Stimulated activated effector memory CD8-positive, alpha-beta T cell treated with anti-CD3 and anti-CD28 coated beads, Interleukin-12 subunit alpha, Interleukin-12 subunit beta, amount 100 ng/mL, for 72 hours (primary cell): ENCODE measurements at regions not wholly inside any gene's neighbourhood (a gene's known extent, or its start where the extent isn't known, plus 50 kb on each side); places are given as distances from the start of the nearest gene placed in this dataset.
"Not testable (repeated sequence)": the region's sequence is repeated elsewhere in the genome, so short reads cannot be mapped to it uniquely, and the experiment has no call there.

ENCODE experiments used
- ATAC-seq: fragments of 150-1000 bp; cut with Tn5 transposase; 2 replicates; pipeline ENCODE4 v1.10.0; 2021
- DNase-seq, 2 donors: peaks; one replicate each; pipeline ENCODE4 v3.0.0; 2021 to 2022; ENCODE audit warnings: low spot score in 2 of 2
- H3K27ac Mint-ChIP-seq: one replicate; pipeline ENCODE4 v1.8.0; 2022; ENCODE audit warnings: mild to moderate bottlenecking, mixed read lengths
- H3K36me3 Mint-ChIP-seq: one replicate; pipeline ENCODE4 v1.8.0; 2022; ENCODE audit warnings: mild to moderate bottlenecking, mixed read lengths
- H3K4me1 Mint-ChIP-seq: one replicate; pipeline ENCODE4 v1.8.0; 2022; ENCODE audit warnings: mixed read lengths
- H3K4me3 Mint-ChIP-seq: one replicate; pipeline ENCODE4 v1.8.0; 2022; ENCODE audit warnings: mild to moderate bottlenecking, mixed read lengths
- H3K9me3 Mint-ChIP-seq: one replicate; pipeline ENCODE4 v1.8.0; 2022; ENCODE audit warnings: mixed read lengths

DNA sequence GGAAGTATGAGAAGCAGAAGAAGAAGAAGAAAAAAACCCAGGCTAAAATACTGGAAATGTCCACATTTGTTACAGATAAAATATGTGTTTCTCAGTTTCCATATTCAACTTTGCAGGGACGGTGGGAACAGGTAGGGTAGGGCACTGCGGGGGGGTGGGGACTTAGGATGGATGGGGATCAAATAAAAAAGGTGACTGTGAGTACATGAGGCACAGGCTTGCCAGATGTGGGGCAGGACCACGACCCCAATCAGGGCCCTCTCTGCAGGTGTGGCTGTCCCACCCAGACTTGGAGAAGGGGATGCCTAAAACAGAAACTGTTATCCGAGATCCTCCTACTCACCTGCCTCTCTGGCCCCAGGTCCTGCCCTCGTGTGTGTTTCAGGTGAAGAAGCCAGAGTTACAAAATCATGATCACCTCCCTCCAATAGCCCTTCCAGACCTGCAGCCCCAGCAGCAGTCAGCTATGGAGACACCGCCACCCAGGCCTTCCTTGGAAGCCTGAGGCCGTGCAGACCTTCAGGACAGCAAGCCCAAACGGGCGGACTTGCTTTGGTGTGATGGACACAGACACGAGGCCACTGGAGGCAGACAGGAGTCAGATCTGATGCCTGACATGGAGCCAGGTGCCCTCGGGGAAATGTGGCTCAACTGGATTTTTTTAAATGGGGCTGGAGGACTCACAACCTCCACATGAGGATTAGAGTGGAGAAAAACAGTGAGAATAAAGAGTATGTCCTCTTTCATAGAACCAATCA is 315.0 kb downstream of the BCL2L11 start:
- not testable (repeated sequence) for H3K4me3 Mint-ChIP-seq, H3K9me3 Mint-ChIP-seq, ATAC-seq, DNase-seq, H3K4me1 Mint-ChIP-seq, H3K27ac Mint-ChIP-seq, H3K36me3 Mint-ChIP-seq

DNA sequence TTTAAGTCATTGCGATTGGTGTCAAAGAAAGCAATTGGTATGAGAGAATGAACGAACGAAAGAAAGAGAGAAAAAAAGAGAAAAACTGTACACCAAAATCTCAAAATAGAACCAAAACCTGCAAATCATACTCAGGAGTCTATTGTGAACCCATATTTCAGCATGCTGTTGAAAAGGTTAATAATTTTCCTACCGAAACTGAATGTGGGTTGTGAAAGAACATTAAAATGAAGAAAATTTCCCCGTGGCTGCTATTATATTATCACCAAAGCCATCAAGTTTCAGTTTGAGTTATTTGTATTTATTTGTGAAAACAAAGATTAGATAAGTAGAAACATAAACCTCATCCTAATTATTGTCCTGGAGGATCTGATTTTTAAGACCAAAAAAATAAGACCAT is 315.7 kb downstream of the BCL2L11 start:
- H3K4me1 Mint-ChIP-seq, ATAC-seq, DNase-seq, H3K4me3 Mint-ChIP-seq, H3K9me3 Mint-ChIP-seq, H3K27ac Mint-ChIP-seq, H3K36me3 Mint-ChIP-seq: not testable (repeated sequence)

DNA sequence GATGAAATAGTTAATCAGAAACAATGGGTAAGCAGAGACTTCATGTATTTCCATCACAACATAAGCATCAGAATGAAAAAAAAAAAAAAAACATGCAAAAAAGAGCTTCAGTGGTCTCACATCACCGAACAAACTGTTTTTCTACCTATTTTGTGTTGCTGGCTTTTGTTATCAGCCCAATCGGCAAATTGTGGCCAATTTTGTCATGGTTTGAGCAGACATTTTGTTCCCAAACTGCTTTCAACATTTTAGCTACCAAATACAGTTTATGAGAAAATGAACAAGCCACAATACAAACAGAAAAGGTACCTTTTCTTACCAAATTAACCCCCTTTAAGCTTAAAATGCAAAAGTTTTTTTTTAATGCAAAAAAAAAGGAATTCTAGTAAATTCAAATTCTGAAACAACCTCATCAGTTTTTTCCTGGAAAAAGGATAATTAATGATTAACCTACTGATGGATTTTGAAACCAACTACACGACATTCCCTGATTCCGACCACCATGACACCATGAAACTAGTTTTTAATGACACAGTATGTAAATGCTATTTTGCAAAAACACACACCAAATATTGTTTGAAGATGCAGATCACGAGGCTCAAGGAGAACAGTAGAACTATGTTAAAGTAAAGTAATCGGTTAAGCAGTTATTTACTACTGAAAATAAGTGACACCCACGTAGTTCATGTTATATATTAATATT is 316.7 kb downstream of the BCL2L11 start:
- not testable (repeated sequence) for H3K9me3 Mint-ChIP-seq, ATAC-seq, DNase-seq, H3K36me3 Mint-ChIP-seq, H3K4me1 Mint-ChIP-seq, H3K4me3 Mint-ChIP-seq, H3K27ac Mint-ChIP-seq

DNA sequence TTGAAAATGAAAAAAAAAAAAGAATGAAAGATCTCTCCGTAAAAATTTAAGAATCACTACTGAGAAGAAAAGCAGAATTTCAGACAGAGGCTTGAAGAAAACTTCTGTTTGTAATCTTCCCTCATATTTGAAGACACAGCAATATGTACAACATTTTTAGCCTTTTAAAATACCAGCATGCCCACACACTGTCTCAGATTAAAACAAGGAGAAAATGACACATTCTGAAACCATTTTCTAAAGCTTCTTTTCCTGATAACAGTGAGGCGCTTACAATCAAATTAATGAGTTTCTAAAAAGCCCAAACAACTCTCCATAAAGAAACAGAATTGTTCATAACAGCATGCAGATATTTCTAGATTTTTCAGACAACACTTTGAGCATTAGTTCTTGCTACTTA is 317.4 kb downstream of the BCL2L11 start:
- not testable (repeated sequence) for DNase-seq, H3K27ac Mint-ChIP-seq, H3K4me3 Mint-ChIP-seq, H3K4me1 Mint-ChIP-seq, H3K36me3 Mint-ChIP-seq, H3K9me3 Mint-ChIP-seq
- peak; percentile 39 for ATAC-seq

DNA sequence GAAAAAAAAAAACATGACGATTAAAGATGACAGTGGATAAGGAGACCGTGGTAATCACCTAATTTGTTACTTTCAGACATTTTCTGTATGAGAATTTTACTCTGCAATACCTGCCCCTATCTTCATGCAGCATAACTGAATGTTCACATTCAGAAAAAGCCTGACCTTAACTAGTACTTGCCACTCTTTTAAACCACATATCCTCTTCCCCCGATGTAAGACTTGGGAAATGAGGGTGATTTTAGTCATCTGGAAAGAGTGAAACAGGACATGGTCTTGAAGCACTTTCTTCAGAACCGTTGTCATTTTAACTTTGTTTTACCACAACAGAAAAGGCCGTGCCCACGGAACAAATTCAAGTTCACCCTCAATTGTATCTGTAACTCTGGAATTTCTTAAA is 318.5 kb downstream of the BCL2L11 start:
- H3K27ac Mint-ChIP-seq, H3K9me3 Mint-ChIP-seq, H3K4me1 Mint-ChIP-seq, H3K36me3 Mint-ChIP-seq, DNase-seq, H3K4me3 Mint-ChIP-seq: not testable (repeated sequence)
- ATAC-seq = peak; percentile 71

DNA sequence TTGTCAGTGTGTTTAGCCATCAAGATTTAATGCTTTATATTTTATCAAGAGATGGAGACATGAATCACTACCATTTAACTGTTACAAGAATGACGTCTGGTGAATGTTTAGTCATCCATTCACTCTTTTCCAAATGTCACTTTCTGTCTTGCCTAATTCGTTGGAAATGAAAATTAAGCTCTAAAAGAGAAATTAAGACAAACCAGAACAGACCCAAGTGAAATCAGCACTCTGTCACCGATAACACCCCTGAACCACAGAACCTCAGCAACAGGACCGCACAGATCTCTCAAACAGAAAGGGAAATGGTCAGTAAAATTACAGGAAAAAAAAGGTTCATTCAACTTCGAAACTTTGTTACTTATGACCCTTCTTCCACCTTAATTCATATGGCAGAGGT is 320.9 kb downstream of the BCL2L11 start:
- not testable (repeated sequence) for H3K27ac Mint-ChIP-seq, H3K9me3 Mint-ChIP-seq, H3K4me1 Mint-ChIP-seq, H3K4me3 Mint-ChIP-seq, H3K36me3 Mint-ChIP-seq
- peak; percentile 56 for ATAC-seq
- peak in 1 of 2 donors; percentile 49 for DNase-seq

DNA sequence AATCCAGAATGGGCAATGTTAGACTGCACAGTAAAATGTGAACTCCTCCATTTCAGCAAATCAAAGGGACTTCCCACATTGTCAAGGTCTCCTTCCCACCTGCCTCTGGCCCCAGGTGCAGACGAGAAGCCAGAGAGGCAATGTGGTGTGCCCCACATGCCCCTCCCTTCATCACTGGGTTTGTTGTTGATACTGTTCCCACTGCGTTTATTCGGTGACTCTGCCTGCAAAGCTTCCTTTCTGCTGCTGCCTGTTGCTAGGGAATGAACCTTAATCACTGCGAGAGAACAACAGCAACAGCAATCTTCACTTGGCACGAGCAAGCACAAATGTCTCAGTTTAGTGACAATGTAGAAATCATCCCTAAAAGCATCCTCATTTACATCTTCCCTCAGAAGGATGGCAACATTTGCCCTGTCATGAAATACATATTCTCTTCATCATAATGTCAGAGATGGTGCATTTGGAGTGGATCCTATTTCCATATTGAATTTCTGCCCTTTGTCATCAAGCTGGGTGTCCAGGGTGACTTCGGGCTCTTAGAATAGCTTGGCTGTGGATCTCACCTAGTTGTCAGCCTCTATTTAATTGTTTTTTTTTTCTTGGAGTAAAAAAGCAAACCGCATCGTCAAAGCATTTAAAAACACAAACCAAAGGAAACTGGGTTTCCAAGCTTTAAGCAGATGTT is 322.2 kb downstream of the BCL2L11 start:
- not testable (repeated sequence) for H3K9me3 Mint-ChIP-seq, H3K27ac Mint-ChIP-seq, H3K36me3 Mint-ChIP-seq, H3K4me1 Mint-ChIP-seq, ATAC-seq, H3K4me3 Mint-ChIP-seq
- peak in 1 of 2 donors; percentile 13 for DNase-seq

DNA sequence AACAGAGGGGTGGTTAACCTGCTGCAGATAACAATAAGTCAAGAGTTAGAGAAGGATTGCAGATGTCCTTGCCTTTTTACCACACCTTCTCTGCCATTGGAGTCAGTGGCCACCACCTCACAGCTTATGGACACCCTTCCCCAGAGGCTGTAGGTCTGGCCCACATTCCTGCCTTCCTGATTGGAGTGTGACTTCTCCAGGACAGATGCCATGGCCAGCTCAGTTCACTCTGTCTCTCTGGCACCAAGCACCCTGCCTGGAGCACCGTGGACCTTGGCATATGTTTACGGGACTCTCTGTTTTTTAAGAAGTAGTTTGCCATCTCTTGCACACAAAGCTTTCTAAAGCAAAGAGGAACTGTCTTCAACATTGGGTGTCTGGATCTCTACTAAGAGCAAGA is 323.8 kb downstream of the BCL2L11 start:
- not testable (repeated sequence) for H3K9me3 Mint-ChIP-seq, H3K4me3 Mint-ChIP-seq, ATAC-seq, H3K27ac Mint-ChIP-seq, H3K36me3 Mint-ChIP-seq, H3K4me1 Mint-ChIP-seq
- DNase-seq = peak in 1 of 2 donors; percentile 28

DNA sequence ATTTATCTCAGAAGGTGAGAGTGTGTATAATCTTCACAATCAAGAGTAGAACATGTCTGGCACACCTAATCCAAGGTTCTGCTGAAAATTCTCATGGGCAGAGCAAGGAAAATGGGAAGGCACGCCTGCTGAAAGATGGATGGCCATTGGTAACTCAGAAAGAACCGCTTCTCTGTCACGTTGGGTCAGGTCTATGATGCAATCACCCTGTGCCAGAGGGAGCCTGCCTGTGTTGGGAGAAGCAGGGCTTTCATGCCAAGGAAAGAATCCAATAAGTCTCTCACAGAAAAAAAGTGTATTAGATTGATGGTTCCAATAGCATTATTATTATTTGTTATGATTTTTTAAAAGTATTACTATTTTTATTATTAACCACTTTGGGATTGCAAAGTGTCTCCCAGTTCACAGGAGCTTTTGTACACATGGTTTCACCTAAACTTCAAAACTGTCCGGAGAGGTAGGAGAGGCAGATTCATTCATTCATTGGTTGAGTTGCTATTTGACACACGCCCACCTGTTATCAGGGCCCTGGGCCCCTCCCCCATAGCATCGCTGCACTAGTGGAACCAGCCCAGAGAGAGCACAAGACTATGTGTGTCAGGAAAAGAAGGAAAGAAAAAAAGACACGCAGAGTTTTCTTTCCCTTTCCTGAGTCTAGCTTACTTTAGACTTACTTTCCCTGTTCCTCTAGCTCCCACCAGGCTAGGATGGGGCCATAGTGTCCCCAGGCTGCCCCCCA is 324.6 kb downstream of the BCL2L11 start:
- not testable (repeated sequence) for H3K36me3 Mint-ChIP-seq, H3K9me3 Mint-ChIP-seq, H3K27ac Mint-ChIP-seq, H3K4me1 Mint-ChIP-seq, H3K4me3 Mint-ChIP-seq, ATAC-seq, DNase-seq

DNA sequence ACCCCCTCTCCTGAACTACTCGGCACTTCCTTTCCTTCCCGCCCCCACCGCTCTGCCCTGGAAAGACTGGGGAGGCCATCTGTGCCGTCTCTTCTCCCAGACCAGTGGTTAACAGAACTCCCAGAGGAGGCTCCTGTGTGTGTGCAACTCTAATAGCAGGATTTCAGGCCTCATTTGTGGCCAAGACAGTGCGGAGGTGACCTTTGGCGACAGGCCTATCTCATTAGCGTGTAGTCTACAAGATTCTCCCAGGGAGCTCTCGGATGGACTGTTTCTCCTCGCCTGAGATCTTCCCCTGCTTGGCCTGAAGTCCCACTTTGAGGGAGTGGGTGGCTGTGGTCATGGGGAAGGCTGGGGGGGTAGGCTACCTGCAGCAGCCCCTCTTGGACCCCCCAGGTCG is 325.2 kb downstream of the BCL2L11 start:
- not testable (repeated sequence) for H3K4me3 Mint-ChIP-seq

DNA sequence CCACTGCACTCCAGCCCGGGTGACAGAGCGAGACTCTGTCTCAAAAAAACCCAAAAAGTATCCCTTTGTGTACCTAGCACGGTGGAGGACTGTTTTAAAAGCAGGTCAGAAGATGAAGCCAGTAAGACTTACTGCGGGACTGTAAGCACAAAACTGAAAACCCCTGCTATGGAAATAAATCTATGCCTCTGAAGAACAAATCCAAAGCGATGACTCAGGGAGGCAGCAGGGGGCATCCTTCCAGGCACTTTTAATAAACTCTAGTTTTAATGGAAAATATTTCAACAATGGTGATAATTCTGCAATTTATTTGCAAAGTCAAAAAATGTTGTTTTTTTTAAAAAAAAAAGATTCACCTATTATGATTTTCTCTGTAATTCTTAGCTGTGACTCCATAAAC is 326.8 kb downstream of the BCL2L11 start:
- H3K27ac Mint-ChIP-seq, H3K36me3 Mint-ChIP-seq, H3K4me3 Mint-ChIP-seq, H3K4me1 Mint-ChIP-seq, ATAC-seq, H3K9me3 Mint-ChIP-seq, DNase-seq: not testable (repeated sequence)

More for the DNA sequence above, 325.2 kb downstream of the BCL2L11 start:
- not testable (repeated sequence) for DNase-seq, H3K4me1 Mint-ChIP-seq, H3K9me3 Mint-ChIP-seq, H3K27ac Mint-ChIP-seq, H3K36me3 Mint-ChIP-seq, ATAC-seq

DNA sequence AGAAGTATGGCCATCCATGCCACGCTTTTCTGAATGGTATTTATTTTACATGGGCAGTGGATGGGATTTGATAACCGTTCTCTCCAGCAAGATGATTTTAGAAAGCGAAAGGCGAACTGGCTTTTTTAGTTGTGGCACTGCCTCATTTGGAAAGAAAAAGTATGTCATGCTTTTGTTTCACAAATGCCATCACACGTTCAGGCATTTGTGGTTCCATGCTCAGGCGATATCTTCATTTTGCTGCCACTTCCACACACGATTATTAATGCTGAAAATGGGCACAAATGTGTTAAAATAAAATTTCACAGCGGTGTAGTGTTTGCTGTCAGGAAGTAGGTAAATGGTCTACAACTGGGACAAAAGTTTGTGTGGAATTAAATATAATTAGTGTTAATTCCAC is 328.1 kb downstream of the BCL2L11 start:
- not testable (repeated sequence) for H3K4me1 Mint-ChIP-seq, ATAC-seq, H3K27ac Mint-ChIP-seq, H3K9me3 Mint-ChIP-seq, H3K4me3 Mint-ChIP-seq, DNase-seq, H3K36me3 Mint-ChIP-seq

DNA sequence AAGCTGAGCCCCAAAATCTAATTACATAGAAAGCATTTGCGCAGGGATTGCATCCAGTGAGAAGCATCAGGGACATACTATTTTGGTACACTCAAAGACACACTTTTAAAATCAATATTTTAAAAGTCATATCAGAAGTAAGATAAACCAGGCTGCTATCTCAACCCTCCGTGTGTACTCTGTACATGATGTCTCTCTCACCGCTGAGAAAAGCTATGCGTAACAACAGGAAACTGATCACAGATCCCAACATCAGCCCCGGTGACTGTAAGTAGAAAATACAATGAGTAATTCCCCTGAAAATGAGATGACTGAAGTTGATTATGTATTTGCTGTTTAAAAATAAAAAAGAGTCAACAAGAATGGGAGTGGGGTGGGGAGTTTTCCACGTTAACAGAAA is 329.8 kb downstream of the BCL2L11 start:
- DNase-seq, H3K9me3 Mint-ChIP-seq, H3K4me3 Mint-ChIP-seq, H3K27ac Mint-ChIP-seq, H3K4me1 Mint-ChIP-seq, H3K36me3 Mint-ChIP-seq: not testable (repeated sequence)
- ATAC-seq = peak; percentile 90

DNA sequence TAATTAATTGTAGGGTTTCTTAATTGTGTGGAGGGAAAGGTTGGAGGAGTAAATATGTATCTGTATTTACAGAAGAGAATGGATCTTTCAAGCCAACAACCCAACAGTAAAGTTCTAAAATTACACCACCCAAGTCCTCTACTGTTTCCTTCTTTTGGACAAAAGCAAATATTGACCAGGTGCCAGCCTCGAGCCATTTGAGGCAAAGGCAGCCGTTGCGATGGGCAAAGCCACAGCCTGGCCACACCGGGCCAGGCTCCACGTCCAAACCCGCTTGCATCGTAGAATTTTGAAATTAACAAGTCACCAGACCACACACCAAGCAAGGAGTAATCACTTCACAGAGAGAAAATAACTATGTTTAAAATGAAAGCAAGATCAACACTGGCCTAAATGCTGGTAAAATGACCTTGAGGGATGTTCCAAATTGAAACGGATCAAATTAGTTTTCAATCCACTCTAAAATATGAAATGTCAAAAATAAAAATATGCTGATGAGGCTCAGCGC is 331.0 kb downstream of the BCL2L11 start:
- not testable (repeated sequence) for DNase-seq, H3K4me1 Mint-ChIP-seq, H3K9me3 Mint-ChIP-seq, H3K36me3 Mint-ChIP-seq, H3K27ac Mint-ChIP-seq
- ATAC-seq = peak; percentile 12
- peak overlapping the region; percentile 27 for H3K4me3 Mint-ChIP-seq

DNA sequence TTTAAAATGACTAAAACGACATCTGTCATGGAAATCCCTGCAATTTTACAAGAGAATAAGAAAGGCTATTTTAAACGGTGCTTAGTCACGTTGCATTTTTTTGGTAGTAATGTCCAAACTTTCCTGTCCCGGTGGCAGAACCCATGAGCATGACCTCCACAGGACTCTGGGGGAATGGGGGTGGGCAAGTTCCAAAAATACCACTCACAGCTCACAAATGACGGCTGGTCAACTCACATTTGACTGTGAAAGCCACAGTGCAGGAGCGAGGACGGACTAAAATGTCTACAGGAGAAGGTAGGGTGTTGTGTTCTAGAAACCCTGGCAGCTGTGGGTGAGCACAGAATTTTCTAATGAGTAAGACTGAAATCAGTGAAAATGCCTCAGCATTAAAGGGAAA is 331.5 kb downstream of the BCL2L11 start:
- H3K36me3 Mint-ChIP-seq, H3K4me1 Mint-ChIP-seq, H3K9me3 Mint-ChIP-seq, H3K27ac Mint-ChIP-seq: not testable (repeated sequence)
- DNase-seq = peak in 1 of 2 donors; percentile 72
- peak overlapping the region; percentile 27 for H3K4me3 Mint-ChIP-seq
- ATAC-seq = peak; percentile 80
